ENCODE measurements at regions not wholly inside any gene's neighbourhood (a gene's known extent, or its start where the extent isn't known, plus 50 kb on each side); places are given as distances from the start of the nearest gene placed in this dataset.
"Not testable (repeated sequence)": the region's sequence is repeated elsewhere in the genome, so short reads cannot be mapped to it uniquely, and the experiment has no call there.

DNA sequence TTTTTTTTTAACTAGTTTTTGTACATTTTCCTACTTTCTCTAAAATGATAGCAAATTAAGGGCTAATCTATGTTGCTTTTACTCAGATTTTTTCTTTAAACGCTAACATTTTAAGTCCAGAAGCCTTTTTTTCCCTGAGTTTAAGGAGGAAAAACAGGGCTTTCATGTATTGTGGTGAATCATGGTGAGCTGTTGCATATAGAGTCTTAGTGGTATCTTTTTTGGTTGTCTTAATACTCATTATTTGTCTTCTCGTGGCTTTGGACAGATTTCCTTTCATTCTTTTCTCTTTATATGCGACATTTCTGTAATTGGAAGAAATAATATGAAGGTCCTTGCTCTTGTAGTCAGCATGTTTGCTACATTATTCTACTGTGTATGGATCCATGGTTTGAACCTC lies 1015.6 kb downstream of the PLA2G4A start:
- no peak for DNase-seq

DNA sequence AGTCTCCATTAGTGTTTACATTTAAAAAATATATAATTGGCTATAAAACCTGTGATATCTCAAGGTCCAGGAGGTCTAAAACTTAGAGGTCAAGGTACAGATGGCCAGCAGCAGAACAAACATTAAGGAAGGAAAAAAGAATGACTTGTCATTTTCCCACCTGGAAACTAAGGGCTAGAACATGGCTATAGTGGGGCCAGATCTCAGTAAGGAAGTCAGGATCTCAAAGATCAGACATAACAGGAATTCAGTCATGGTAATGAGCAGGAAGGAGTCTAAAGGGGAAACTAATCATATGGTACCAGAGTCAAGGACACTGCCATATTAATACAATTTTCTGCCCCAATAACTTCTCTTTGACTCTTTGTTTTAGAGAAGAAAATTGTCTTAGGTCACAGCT lies 1018.8 kb downstream of the PLA2G4A start:
- DNase-seq: no peak

GRCh38 chr1:187848321-187848720 lies 1019.6 kb downstream of the PLA2G4A start:
- DNase-seq: no peak

GRCh38 chr1:187850146-187850545 lies 1021.4 kb downstream of the PLA2G4A start:
- DNase-seq: not testable (repeated sequence)

DNA sequence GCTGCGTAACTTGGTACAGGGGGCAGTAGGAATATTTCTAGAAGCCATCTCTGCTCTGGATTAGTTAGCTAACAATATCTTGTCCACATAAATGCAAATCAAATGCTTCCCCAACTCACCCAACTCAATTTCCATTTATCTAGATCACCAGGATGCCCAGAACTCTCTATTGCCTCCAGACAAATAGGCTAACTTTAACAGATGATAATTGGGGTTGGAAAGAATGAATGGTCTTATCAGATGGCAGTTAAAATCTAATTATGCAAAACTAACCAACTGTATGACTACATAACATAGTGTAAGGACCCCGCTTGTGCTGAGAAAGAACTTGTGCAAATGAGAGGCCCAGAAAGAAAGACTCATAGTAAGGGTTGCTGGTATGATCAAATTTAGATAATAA lies 1024.8 kb downstream of the PLA2G4A start:
- no peak for DNase-seq

GRCh38 chr1:187854457-187854856 lies 1025.7 kb downstream of the PLA2G4A start:
- DNase-seq: no peak

GRCh38 chr1:187862506-187862905 lies 1033.8 kb downstream of the PLA2G4A start:
- DNase-seq: no peak

- no peak for DNase-seq
Observed at GRCh38 chr1:187870552-187870951, 1041.8 kb downstream of the PLA2G4A start.

DNA sequence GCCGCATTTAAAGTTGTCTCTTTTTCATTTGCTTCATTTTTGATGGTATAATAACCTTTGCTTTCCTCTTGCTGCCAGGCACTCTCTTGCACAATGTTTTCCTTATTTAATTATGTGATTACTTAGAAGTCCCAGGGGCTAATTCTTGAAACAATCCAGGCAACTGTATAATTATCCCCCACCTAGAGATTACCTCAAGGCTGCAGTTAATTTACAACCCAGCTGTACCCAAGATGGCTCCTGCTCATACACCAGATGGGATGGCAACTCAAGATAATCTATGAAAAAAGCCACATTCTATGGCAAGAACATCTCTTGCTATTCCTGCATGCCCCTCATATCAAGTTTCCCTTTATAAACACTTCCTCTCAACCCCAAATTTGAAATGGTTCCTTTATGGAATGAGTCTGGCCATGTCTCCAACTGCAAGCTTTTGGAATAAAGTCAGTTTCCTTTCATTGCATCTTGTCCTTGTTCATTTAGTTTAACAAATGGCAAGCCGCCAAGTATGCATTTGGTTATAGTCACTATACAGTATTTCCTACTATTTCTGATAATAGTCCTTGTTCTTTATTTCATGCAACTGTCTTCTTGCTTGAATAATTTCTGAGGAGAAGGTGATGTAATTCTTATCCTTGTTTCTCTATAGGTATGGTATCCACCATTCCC lies 1042.6 kb downstream of the PLA2G4A start:
- DNase-seq: no peak

DNA sequence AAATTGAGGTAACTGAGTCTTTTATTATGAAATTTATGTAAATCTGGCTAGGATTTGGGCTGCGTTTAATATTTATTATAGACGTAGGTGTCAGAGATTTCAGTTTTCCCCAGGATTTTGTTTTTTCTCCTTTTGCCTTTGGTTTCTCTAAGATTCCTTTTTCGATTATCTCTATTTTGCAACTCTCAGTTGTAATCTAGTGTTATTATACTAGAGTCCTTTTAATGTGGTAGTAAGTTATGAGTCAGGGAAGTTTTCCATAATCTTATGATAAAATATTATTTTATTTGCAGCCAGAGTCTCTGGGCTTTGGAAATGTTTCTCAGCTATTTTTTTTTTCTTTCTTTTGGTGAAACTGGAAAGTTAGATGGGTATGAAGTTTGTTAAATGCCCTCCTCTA lies 1043.8 kb downstream of the PLA2G4A start:
- DNase-seq: no peak

GRCh38 chr1:187873126-187873525 lies 1044.4 kb downstream of the PLA2G4A start:
- DNase-seq: no peak

DNA sequence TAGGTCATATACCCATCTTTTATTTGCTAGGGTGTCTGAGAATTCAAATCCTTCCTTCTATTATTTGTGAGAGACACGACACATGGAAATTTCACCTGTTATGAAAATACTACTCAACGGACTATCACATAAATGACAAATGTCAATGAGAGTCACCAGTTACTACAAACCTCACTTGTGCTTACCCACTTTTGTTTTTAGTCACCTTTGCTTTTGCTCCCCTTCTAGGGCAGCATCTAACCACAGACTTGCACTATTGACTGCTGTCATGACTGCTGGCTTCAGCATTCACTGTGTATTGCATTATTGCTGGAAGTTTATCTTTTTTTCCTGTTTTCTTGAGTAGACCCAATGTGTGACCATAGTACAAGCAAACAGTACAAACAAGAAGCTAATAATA lies 1048.0 kb downstream of the PLA2G4A start:
- no peak for DNase-seq

- no peak for DNase-seq
Observed at GRCh38 chr1:187877220-187877619, 1048.5 kb downstream of the PLA2G4A start.

DNA sequence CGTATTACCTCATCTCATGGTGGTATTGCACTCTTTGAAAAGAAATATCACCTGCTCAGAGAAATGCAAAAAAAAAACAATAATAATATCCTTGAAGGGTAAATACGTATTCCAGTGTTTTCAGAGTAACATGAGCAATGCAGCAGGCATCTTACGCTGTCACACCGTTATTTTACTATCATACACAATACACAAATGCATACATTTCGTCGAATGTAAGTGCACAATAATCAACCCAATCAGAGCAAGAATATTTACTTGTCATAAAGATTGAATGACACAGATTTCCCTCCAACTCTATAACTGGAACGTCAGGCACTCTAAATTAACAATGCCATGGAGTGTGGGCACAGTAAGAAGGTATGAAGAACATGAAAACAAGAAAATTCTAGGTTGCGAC lies 1050.1 kb downstream of the PLA2G4A start:
- DNase-seq: no peak

DNA sequence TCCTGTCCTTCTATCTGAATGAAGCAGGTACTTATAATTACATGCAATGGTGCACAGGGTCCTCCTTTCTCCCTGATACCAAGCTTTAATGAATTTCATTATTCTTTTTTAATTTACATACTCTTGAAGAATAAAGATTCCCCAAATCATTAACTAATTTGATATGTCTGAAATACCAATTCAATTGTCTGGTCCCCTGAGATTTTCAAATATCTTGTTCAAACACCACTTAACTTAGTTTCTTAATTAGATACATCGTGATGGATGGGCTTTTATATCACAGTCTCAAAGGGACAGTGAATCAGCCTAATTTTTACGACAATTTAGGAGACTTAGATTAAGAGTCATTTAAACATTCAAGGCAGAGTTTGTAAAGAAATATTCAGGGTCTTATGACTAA lies 1054.6 kb downstream of the PLA2G4A start:
- DNase-seq: no peak

GRCh38 chr1:187891993-187892682 lies 1063.4 kb downstream of the PLA2G4A start:
- no peak for DNase-seq

DNA sequence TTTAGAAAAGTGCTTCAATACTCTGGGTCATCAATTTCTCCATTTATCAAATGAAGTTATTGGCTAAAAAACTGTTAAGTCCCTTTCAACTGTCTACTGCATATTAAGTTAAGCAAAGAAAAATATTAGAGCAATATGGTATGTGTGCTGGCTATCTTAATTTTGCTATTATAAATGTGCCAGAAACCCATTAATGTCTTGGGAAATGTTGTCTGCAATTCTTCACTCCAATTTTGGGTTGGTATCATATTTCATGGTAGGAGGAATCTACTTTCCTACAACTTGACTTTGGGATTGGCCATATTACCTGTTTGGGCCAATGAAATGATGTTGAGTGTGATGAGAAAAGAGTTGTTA lies 1063.9 kb downstream of the PLA2G4A start:
- no peak for DNase-seq

GRCh38 chr1:187893471-187893870 lies 1064.7 kb downstream of the PLA2G4A start:
- no peak for DNase-seq

- DNase-seq: no peak
Observed at GRCh38 chr1:187894349-187894748, 1065.6 kb downstream of the PLA2G4A start.

GRCh38 chr1:187903223-187903622 lies 1074.5 kb downstream of the PLA2G4A start:
- DNase-seq: no peak

DNA sequence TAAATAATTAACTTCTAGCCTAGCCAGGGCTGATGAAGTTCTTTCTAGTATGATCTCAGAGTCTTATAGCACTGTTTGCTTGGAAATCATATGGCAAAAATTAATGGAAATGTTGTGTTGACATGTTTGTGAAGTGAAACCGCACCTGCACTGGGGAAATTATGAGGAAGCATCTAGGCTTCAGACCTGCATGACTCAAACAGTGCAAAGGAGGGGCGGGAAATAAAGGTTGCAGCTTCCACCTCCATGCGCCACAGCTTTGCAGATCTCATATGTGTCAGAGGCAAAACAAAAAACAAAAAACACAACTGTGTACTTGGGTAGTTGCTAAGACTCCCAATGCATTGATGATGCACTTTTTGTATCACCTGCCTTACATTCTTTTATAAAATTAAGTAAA lies 1080.6 kb downstream of the PLA2G4A start:
- DNase-seq: no peak

GRCh38 chr1:187911820-187912219 lies 1083.1 kb downstream of the PLA2G4A start:
- no peak for DNase-seq

DNA sequence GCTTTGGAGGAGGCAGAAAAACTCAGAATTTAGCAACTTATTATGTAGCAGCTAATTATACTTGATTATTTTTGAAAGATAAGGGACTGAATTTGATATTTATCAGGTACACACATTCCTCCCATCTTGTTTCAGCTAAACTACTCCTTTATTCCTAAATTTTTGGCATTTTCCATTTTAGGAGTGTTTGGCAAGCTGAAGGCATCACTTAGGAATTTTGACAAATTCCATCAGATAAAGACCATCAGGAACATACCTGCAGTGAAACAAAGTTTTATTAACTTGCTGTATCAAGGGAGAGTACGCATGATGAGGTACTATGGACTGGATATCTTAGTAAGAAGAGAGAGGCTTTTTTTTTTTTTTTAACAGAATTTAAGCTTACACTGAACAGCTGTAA lies 1092.2 kb downstream of the PLA2G4A start:
- DNase-seq: no peak

- no peak for DNase-seq
Observed at GRCh38 chr1:187921426-187921825, 1092.7 kb downstream of the PLA2G4A start.

- no peak for DNase-seq
Observed at GRCh38 chr1:187922255-187922654, 1093.5 kb downstream of the PLA2G4A start.

Measured in activated CD4-positive, CD25-positive, alpha-beta regulatory T cell treated with anti-CD3 and anti-CD28 coated beads, Interleukin-2, amount 50 U/mL, for 72 hours (primary cell).